ENCODE measurements at regions not wholly inside any gene's neighbourhood (a gene's known extent, or its start where the extent isn't known, plus 50 kb on each side); places are given as distances from the start of the nearest gene placed in this dataset.

DNA sequence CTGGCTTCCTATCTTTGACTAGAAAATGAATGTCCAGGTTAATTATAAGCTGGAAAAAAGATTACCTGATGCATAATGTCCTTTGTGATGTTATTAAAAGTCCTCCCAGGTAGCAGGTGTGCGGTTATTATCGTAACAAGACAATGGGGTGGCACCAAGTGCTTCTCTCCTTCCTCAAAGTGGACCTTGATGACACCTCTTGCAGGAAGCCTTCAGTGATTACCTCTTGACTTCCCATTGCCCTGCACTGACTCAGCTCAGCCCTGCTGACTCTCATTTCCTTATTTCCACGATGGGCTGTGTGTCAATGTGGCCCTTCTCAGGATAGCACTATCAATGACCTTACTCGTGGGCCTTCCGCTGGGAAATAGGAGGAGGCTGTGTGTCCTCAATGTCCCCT is 477.4 kb upstream of the CCL2 start:
- DNase-seq (ENCODE audit: low read depth): no peak

DNA sequence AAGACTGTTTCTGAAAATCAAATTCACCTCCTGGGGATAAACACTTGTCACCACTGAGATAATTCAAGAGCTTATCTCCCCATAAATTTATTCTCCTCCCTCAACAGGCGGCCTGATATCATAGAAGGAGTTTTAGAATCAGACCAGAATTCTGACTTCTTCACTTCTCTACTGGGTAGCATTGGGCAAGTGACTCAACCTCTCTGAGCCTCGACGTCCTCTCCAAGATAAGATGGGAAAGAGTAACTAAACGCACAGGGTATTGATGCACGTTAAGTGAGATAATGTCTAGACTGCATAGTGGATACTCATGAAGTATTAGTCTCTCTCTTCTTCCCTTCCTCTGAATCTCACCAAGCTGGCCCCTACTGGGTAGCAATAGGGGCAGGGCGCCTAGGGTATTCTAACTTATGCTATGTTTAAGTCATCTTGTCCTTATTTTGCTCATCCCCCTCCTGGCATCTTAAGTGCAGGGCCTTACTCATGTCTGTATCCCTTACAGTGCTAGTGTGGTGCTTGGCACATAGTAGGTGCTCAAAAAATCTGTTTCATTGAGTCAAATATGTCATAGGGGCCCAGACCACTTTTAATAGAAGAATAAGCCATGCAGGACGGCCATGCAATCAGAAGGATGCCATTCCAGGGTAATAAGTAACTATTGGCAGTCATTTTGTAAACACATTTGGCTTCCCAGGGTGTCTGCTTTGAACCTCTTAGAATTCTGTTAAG is 476.4 kb upstream of the CCL2 start:
- DNase-seq (ENCODE audit: low read depth): no peak

GRCh38 chr17:33779234-33779591 is 475.9 kb upstream of the CCL2 start:
- DNase-seq (ENCODE audit: low read depth): peak; percentile 25

GRCh38 chr17:33785281-33785680 is 469.8 kb upstream of the CCL2 start:
- no peak for DNase-seq (ENCODE audit: low read depth)

- DNase-seq (ENCODE audit: low read depth): no peak
Measured at GRCh38 chr17:33786478-33786877, 468.6 kb upstream of the CCL2 start.

DNA sequence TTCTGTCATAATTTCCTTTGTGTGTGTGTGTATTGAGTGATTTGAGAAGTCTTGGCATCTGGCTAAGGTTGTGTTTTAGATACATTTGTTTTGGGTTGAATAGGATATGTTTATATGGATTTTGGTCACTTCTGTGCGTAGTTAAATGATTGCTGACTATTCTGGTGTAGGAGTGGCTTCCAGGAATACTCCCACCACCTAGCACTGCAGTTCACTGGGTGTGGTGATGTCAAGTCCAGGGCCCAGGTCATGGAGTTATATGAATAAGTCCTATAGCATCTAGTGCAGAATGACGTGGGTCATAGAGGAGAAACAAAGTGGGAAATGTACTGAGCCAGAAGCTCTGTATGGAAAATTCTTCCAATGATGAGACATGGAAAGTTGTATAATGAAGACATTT is 465.4 kb upstream of the CCL2 start:
- no peak for DNase-seq (ENCODE audit: low read depth)

- DNase-seq (ENCODE audit: low read depth): no peak
Measured at GRCh38 chr17:33797181-33797580, 457.9 kb upstream of the CCL2 start.

- no peak for DNase-seq (ENCODE audit: low read depth)
Measured at GRCh38 chr17:33798308-33798707, 456.8 kb upstream of the CCL2 start.

- DNase-seq (ENCODE audit: low read depth): no peak
Measured at GRCh38 chr17:33802349-33803198, 452.5 kb upstream of the CCL2 start.

GRCh38 chr17:33803199-33803685 is 451.8 kb upstream of the CCL2 start:
- no peak for DNase-seq (ENCODE audit: low read depth)

- DNase-seq (ENCODE audit: low read depth): no peak
Measured at GRCh38 chr17:33803686-33804085, 451.4 kb upstream of the CCL2 start.

DNA sequence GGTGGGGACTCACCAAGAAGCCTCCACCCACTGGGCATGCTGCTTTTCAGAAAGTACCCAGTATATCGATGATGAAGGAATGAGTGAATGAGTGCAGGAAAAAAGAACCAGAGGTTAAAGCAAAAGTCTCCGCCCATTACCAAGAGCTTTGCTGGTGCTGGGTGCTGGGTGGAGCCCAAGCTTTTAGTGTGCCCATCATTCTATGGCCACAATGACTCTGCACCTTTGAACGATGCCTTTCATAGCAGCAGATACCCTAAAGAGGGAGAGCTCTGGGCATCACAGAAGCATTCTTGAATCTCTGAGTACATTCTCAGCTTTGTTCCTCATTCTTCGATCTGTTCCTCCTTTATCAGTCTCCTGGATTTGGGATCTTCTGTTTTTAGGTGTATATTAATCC is 450.7 kb upstream of the CCL2 start:
- no peak for DNase-seq (ENCODE audit: low read depth)

DNA sequence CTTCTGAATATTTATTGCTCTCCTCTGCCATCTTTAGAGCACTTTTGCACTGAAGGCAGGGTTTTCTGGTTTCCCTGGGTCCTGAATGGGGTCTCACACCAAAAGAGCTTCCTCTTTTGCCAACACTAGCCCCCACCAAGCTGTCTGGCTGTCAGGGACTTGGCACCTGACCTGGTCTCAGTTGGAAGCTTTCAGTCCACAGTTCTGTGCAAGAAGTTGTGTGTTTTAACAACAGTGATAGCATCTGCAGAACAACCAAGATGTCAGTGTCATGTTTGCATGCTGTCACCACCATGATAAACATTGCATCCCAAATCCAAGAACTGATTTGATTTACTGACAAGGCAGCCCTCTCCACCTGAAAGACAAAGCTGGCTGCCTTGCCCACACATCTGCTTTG is 448.5 kb upstream of the CCL2 start:
- DNase-seq (ENCODE audit: low read depth): no peak

GRCh38 chr17:33809748-33810147 is 445.3 kb upstream of the CCL2 start:
- no peak for DNase-seq (ENCODE audit: low read depth)

DNA sequence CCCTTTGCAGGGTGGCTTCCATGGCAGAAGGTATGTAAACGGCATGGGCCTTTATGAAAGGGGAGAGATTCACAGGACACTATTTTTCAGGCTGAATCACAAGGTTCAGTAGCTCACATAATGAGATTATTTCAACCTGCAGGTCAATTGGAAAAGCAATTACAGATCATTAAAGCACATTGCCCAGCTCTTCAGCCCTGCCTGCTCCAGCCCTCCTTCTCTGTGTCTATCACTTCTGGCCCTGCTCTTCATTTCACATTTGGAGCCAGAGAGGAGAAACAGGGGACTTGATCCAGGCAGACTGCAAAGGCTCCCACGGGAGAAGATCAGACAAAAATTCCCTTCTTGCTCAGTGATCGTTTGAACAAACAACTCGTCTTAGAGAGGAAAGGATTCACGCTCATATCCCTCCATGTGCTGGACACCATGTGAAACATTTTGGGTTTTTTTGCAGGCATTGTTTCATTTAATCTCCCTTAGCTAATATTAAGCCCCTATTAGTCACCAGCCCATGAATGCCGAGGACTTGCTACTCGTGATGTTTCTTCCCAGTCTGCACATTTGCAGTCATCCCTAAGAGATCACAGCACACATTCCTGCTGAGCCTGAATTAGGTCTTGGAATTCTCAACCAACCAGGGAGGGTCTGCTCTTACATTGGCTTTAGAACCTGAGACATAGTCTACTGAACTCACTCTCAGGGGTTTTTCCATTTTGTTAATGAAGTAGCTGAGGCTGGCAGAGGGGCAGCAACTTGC is 443.9 kb upstream of the CCL2 start:
- DNase-seq (ENCODE audit: low read depth): no peak

DNA sequence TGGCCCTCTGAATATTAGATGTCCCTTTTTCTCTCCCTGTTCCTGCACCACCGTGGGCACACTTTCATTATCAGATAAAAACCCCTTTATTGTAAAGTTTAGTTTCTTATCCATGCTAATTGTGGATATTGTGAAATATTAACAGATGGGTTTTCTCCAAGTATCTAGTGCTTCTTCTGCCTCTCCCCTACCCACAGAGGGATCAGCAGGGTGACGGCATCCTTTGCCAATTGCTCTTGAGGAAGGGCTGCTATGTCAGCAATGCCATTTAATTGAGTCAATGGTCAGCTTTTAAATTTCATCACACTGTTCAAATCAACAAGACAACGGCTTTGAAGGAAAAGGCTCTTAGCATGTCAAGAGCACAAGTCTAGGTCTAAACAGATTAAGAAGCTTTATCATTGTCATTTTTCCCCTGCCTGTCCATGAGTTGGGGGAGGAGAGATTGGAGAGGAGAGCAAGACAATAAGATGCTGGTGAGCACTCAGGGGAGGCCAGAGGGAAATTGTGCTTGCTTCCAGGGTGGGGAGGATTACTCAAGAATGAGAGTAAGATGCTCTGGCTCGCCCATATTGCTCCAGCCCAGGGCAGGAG is 443.0 kb upstream of the CCL2 start:
- no peak for DNase-seq (ENCODE audit: low read depth)

DNA sequence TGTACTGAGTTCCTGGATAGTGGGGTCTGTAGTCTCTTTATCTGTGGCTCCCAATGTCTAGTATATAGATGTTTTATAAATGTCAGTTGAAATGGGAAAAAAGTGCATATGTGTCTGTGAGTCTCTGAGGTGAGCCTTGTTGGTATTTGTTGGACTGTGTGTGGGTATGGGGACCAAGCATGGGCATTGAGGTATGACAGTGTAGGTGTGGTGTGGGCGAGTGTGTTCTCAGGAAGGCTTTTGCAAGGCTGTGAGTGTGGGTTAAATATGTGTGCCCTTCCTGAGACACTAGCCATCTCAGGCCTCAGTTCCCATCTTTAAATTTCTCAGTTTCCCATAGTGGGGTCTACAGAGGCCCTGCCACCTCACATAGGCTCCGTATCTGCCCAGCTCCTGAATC is 440.2 kb upstream of the CCL2 start:
- DNase-seq (ENCODE audit: low read depth): no peak

GRCh38 chr17:33816036-33816435 is 439.0 kb upstream of the CCL2 start:
- no peak for DNase-seq (ENCODE audit: low read depth)

DNA sequence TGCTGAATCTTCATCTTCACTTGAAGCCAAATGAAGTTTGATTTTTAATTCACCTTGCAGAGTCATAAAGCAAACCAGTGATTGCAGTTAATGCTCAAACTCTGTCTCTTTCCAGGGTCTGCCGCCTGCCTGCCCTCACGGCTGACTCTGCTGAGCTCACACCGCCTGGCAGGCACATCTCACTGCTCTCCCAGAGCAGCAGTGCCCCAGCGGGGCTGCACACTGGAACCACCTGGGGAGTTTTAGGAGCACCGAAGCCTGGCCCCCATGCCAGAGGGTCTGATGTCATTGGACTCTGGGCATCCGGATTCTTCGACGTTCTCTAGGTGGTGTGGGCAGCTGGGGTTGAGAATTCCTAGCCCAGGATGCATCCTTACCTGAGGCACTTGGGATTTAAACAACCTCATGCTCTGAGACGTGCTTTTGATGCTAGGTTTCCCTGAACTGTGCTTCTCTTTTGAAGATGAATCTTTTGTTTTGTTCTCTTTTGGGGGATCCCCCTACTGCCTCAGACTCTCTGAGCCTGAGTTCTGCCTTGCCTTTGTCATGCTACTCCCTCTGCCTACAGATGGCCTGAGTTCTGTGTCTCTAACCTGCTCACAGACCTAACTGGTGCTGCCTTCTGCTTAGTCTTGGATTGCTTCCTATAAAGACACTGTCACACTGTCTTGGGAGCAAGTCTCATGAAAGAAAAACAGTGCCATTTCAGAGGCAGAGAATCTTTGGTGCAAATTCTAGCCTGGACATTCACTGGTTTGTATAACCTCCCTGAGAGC is 438.1 kb upstream of the CCL2 start:
- DNase-seq (ENCODE audit: low read depth): no peak

DNA sequence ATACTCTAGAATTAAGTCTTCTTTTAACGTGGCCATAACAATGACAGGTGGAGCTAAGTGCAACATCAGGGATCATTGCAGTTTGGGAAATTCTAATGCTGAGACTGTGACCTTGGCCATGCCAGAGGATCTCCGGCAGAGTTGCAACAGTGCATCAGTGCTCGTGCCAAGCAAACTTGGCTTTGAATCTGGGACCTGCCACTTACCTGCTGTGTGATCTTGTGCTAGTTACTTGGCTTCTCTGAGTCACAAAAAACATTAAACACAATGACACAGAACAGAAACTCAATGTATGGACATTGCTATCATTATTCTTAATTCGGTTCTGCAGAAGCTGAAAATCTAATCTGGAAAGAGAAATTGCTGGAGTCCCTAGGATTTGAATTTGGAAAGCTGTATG is 435.5 kb upstream of the CCL2 start:
- no peak for DNase-seq (ENCODE audit: low read depth)

GRCh38 chr17:33832262-33832661 is 422.8 kb upstream of the CCL2 start:
- DNase-seq (ENCODE audit: low read depth): no peak

GRCh38 chr17:33837281-33837680 is 417.8 kb upstream of the CCL2 start:
- DNase-seq (ENCODE audit: low read depth): no peak

All from amniotic epithelial cell (primary cell).